BLaER1 treated with 17β-estradiol and CSF1 and Interleukin-3, amounts not matched to agents 10 nM and 100 nM (cell line): ENCODE measurements at regions not wholly inside any gene's neighbourhood (a gene's known extent, or its start where the extent isn't known, plus 50 kb on each side); places are given as distances from the start of the nearest gene placed in this dataset.

ENCODE experiments used
- H3K27ac ChIP-seq, 11 experiments: shearing (Covaris generic); formaldehyde crosslinking; 2 replicates each; pipeline ENCODE4 v1.8.1; 2022
- H3K27me3 ChIP-seq, 11 experiments: shearing (Covaris generic); formaldehyde crosslinking; 2 replicates each; pipeline ENCODE4 v1.8.1; 2022
- H3K36me3 ChIP-seq, 11 experiments: shearing (Covaris generic); formaldehyde crosslinking; 2 replicates each; pipeline ENCODE4 v1.8.1; 2022
- H3K4me1 ChIP-seq, 10 experiments: shearing (Covaris generic); formaldehyde crosslinking; 2 replicates each; pipeline ENCODE4 v1.8.1; 2022
- H3K4me2 ChIP-seq, 11 experiments: shearing (Covaris generic); formaldehyde crosslinking; 2 replicates each; pipeline ENCODE4 v1.8.1; 2022
- H3K4me3 ChIP-seq, 10 experiments: shearing (Covaris generic); formaldehyde crosslinking; 2 replicates each; pipeline ENCODE4 v1.8.1; 2022
- H3K9ac ChIP-seq, 11 experiments: shearing (Covaris generic); formaldehyde crosslinking; 2 replicates each; pipeline ENCODE4 v1.8.1; 2022
- H3K9me3 ChIP-seq, 11 experiments: shearing (Covaris generic); formaldehyde crosslinking; replicated peaks in 1 of 11; 2 replicates each; pipeline ENCODE4 v1.8.1; 2022
- H4K20me1 ChIP-seq, 11 experiments: shearing (Covaris generic); formaldehyde crosslinking; 2 replicates each; pipeline ENCODE4 v1.8.1; 2022
- Cebpa-rat ChIP-seq, 11 experiments: shearing (Covaris generic); IDR thresholded peaks; 2 replicates each; pipeline ENCODE4 v1.8.1; 2022

GRCh38 chr1:29832471-29832870 lies 596.1 kb downstream of the PTPRU start:
- Histone ChIP-seq H3K9ac (no peak overlapping the region), H3K27me3 (peaks cover 0 to 34% (median 0%) of the 10 kb centered on the region in 11 experiments; a peak in 5 of 22 replicates), H4K20me1 (no peaks in the 10 kb centered on the region; a peak in 1 of 22 replicates), H3K36me3 (no peaks in the 10 kb centered on the region), H3K4me1 (peaks cover 8 to 91% (median 67%) of the 10 kb centered on the region in 10 experiments; a peak in 19 of 20 replicates), H3K9me3 (no peaks in the 10 kb centered on the region), H3K27ac (no peak overlapping the region), H3K4me3 (no peak overlapping the region), H3K4me2 (peak overlapping the region in 7 of 11 experiments; percentile 0 to 86 (median 85); a peak in 12 of 22 replicates)
- no peak for TF ChIP-seq Cebpa-rat (IDR thresholded peaks at IDR 0.05)

DNA sequence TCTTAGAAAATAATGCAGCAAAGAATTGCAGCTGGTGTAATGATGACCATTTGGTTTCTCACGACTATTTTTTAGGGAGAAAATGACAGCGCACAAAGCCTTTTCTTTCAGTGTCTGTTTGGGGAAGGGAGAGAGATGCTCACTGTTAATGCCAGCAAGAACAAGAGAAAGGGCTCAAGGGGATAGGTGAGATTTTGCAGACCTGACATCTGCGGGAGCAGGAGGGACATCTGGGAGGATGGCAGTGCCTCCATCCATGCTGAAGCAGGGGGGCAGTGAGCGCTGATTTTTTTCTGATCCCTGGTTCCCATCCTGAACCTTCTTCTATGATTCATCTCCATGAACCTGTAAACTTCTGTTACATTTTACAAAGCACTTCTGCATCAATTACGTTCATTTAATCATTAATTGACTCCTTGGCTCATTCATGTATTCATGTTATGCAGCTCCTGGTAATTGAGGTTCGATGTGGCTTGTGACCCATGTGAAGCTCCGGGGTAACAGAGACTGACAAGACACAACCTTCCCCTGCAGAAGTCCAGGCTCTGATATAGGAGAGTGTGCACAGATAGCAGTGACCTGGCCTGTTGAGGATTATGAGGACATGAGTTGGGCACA lies 595.3 kb downstream of the PTPRU start:
- Histone ChIP-seq H4K20me1 (no peaks in the 10 kb centered on the region; a peak in 1 of 22 replicates), H3K4me1 (peaks cover 8 to 92% (median 74%) of the 10 kb centered on the region in 10 experiments; a peak in 19 of 20 replicates), H3K4me2 (peak overlapping the region in 8 of 11 experiments; percentile 65 to 86 (median 84); a peak in 14 of 22 replicates), H3K9me3 (no peaks in the 10 kb centered on the region), H3K27ac (no peak overlapping the region; a peak in 1 of 22 replicates), H3K4me3 (no peak overlapping the region), H3K27me3 (peaks cover 0 to 34% (median 0%) of the 10 kb centered on the region in 11 experiments; a peak in 5 of 22 replicates), H3K9ac (peak overlapping the region in 2 of 11 experiments; percentile 47 to 59; a peak in 2 of 22 replicates), H3K36me3 (no peaks in the 10 kb centered on the region)
- TF ChIP-seq Cebpa-rat (IDR thresholded peaks at IDR 0.05), result no peak

- Histone ChIP-seq H3K36me3 (no peaks in the 10 kb centered on the region), H3K4me1 (peaks cover 8 to 93% (median 81%) of the 10 kb centered on the region in 10 experiments; a peak in 19 of 20 replicates), H3K27me3 (peaks cover 0 to 34% (median 0%) of the 10 kb centered on the region in 11 experiments; a peak in 5 of 22 replicates), H3K27ac (peak overlapping the region in 3 of 11 experiments; percentile 47 to 59 (median 49); a peak in 7 of 22 replicates), H3K4me3 (peak overlapping the region in 2 of 10 experiments; percentile 8 to 23; a peak in 2 of 20 replicates), H3K9ac (peak overlapping the region in 4 of 11 experiments; percentile 20 to 59 (median 50); a peak in 6 of 22 replicates), H3K9me3 (no peaks in the 10 kb centered on the region), H3K4me2 (peak overlapping the region in 9 of 11 experiments; percentile 52 to 86 (median 82); a peak in 17 of 22 replicates), H4K20me1 (no peaks in the 10 kb centered on the region; a peak in 1 of 22 replicates)
- no peak for TF ChIP-seq Cebpa-rat (IDR thresholded peaks at IDR 0.05)
These were observed 594.6 kb downstream of the PTPRU start for GRCh38 chr1:29830916-29831315.

DNA sequence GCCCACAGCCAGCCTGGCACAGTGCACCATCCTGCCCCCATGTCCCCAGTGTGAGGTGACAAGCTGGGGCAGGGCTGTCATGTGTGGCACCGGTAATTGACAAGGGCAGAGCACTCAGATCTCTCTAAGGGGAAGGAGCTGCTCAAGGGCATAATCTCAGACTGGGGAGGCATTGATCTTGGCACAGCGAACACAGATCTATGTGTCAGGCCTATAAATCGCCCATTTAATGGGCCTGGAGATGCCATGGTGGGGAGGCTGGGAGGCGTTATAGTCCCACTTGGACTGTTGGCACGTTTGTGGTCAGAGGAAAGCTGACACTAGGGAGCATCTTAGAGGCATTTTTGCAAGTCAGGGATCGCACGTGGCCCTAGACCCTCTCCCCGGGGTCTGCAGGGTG lies 594.1 kb downstream of the PTPRU start:
- peak overlapping the region in 10 of 11 experiments; percentile 2 to 86 (median 80); a peak in 18 of 22 replicates for H3K4me2 ChIP-seq
- H3K4me3 ChIP-seq, result peak overlapping the region in 2 of 10 experiments; percentile 8 to 23; a peak in 2 of 20 replicates
- TF ChIP-seq Cebpa-rat (IDR thresholded peaks at IDR 0.05), result no peak
- no peaks in the 10 kb centered on the region for H3K9me3 ChIP-seq
- H3K36me3 ChIP-seq, result no peaks in the 10 kb centered on the region
- peaks cover 0 to 34% (median 0%) of the 10 kb centered on the region in 11 experiments; a peak in 5 of 22 replicates for H3K27me3 ChIP-seq
- no peaks in the 10 kb centered on the region; a peak in 1 of 22 replicates for H4K20me1 ChIP-seq
- peak overlapping the region in 3 of 11 experiments; percentile 47 to 59 (median 49); a peak in 7 of 22 replicates for H3K27ac ChIP-seq
- H3K9ac ChIP-seq, result peak overlapping the region in 4 of 11 experiments; percentile 20 to 59 (median 50); a peak in 7 of 22 replicates
- H3K4me1 ChIP-seq, result peaks cover 8 to 93% (median 80%) of the 10 kb centered on the region in 10 experiments; a peak in 19 of 20 replicates

- peaks cover 8 to 95% (median 81%) of the 10 kb centered on the region in 10 experiments; a peak in 19 of 20 replicates for H3K4me1 ChIP-seq
- H3K9me3 ChIP-seq, result no peaks in the 10 kb centered on the region
- peak overlapping the region in 3 of 11 experiments; percentile 47 to 59 (median 49); a peak in 5 of 22 replicates for H3K27ac ChIP-seq
- peaks cover 0 to 34% (median 0%) of the 10 kb centered on the region in 11 experiments; a peak in 5 of 22 replicates for H3K27me3 ChIP-seq
- no peaks in the 10 kb centered on the region for H3K36me3 ChIP-seq
- H3K9ac ChIP-seq, result peak overlapping the region in 3 of 11 experiments; percentile 52 to 59 (median 52); a peak in 6 of 22 replicates
- H3K4me2 ChIP-seq, result peak overlapping the region in 10 of 11 experiments; percentile 2 to 86 (median 80); a peak in 17 of 22 replicates
- no peak for TF ChIP-seq Cebpa-rat (IDR thresholded peaks at IDR 0.05)
- no peak overlapping the region; a peak in 2 of 20 replicates for H3K4me3 ChIP-seq
- H4K20me1 ChIP-seq, result no peaks in the 10 kb centered on the region; a peak in 1 of 22 replicates
These were observed 593.4 kb downstream of the PTPRU start for GRCh38 chr1:29829448-29830344.

GRCh38 chr1:29828526-29829447 lies 592.5 kb downstream of the PTPRU start:
- Histone ChIP-seq H3K27me3 (peaks cover 0 to 34% (median 0%) of the 10 kb centered on the region in 11 experiments; a peak in 5 of 22 replicates), H4K20me1 (no peaks in the 10 kb centered on the region; a peak in 1 of 22 replicates), H3K27ac (peak overlapping the region in 3 of 11 experiments; percentile 47 to 59 (median 49); a peak in 6 of 22 replicates), H3K4me1 (peaks cover 8 to 99% (median 89%) of the 10 kb centered on the region in 10 experiments; a peak in 19 of 20 replicates), H3K36me3 (no peaks in the 10 kb centered on the region), H3K9me3 (no peaks in the 10 kb centered on the region), H3K4me2 (peak overlapping the region; percentile 52 to 86 (median 78)), H3K9ac (peak overlapping the region in 8 of 11 experiments; percentile 7 to 52 (median 32); a peak in 8 of 22 replicates), H3K4me3 (peak overlapping the region in 1 of 10 experiments; percentile 1; a peak in 3 of 20 replicates)
- TF ChIP-seq Cebpa-rat (IDR thresholded peaks at IDR 0.05), result no peak

DNA sequence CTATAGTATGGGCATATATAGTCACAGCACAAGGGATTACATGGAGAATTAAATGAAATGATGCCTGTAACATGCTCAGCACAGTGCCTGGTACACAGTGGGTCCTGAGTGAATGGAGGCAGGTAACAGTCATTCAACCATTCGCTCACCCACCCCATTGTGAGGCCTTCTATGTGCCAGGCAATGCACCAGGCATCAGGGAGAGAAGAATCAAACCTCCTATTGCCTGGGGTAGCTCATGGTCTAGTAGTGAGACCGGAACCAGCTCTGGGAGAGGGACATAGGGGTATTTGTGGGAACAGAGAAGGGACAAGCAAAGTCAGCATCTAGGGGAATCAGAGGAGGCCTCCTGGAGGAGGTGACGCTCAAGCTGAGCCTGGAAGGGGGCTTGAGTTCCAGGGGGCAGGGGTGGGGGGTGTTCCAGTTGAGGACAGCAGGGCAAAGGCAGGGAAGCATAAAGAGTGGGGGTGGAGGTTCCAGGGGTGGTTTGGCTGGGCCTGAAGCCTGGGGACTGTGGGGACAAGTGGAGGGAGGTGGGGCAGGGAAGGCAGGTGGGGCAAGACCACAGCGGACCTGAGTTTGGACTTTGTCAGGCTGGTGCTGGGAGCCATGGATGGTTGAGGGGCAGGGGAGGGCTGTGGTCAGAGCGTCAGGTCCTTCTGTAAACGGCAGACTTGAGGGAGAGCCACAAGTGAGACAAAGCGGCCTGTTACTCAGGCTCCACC lies 591.6 kb downstream of the PTPRU start:
- Histone ChIP-seq H3K4me3 (no peak overlapping the region), H4K20me1 (no peaks in the 10 kb centered on the region; a peak in 1 of 22 replicates), H3K27me3 (peaks cover 0 to 34% (median 0%) of the 10 kb centered on the region in 11 experiments; a peak in 5 of 22 replicates), H3K36me3 (no peaks in the 10 kb centered on the region), H3K9ac (peak overlapping the region in 8 of 11 experiments; percentile 7 to 52 (median 31); a peak in 6 of 22 replicates), H3K4me2 (peak overlapping the region; percentile 52 to 86 (median 78)), H3K9me3 (no peaks in the 10 kb centered on the region), H3K27ac (peak overlapping the region in 2 of 11 experiments; percentile 47 to 59; a peak in 3 of 22 replicates), H3K4me1 (peaks cover 8 to 91% (median 85%) of the 10 kb centered on the region in 10 experiments; a peak in 19 of 20 replicates)
- TF ChIP-seq Cebpa-rat (IDR thresholded peaks at IDR 0.05), result no peak
